ENCODE measurements at regions not wholly inside any gene's neighbourhood (a gene's known extent, or its start where the extent isn't known, plus 50 kb on each side); places are given as distances from the start of the nearest gene placed in this dataset.

GRCh38 chr15:95865330-95865739 lies 465.2 kb upstream of the NR2F2 start:
- DNase-seq (ENCODE audit: low spot score): no peak
- H3K4me3 ChIP-seq: no peak overlapping the region
- H3K36me3 ChIP-seq: no peaks in the 10 kb centered on the region
- WGBS: 80% methylated on average over 4 of the region's 4 CpGs
- intact Hi-C loops (cut with DNase I): no loop called here
- TF ChIP-seq CTCF (IDR thresholded peaks at IDR 0.05) (no peak), POLR2AphosphoS5 (IDR thresholded peaks at IDR 0.05) (no peak), POLR2A (IDR thresholded peaks at IDR 0.05) (no peak)
- no peaks in the 10 kb centered on the region for H3K9me3 ChIP-seq
- H3K27ac ChIP-seq: no peak overlapping the region
- no peaks in the 10 kb centered on the region for H3K27me3 ChIP-seq (replicated peaks; ENCODE audit: insufficient read depth)
- H3K4me1 ChIP-seq (replicated peaks): no peaks in the 10 kb centered on the region

GRCh38 chr15:95866711-95867440 lies 463.6 kb upstream of the NR2F2 start:
- intact Hi-C loops (cut with DNase I): no loop called here
- DNase-seq (ENCODE audit: low spot score): no peak

GRCh38 chr15:95868450-95868849 lies 462.1 kb upstream of the NR2F2 start:
- no peak for TF ChIP-seq POLR2AphosphoS5 (IDR thresholded peaks at IDR 0.05)
- no peak for TF ChIP-seq CTCF (IDR thresholded peaks at IDR 0.05)
- TF ChIP-seq POLR2A (IDR thresholded peaks at IDR 0.05): no peak
- DNase-seq (ENCODE audit: low spot score): no peak
- no peak overlapping the region for H3K27ac ChIP-seq
- WGBS: 75% methylated on average over 5 of the region's 5 CpGs
- H3K4me3 ChIP-seq: no peak overlapping the region
- H3K4me1 ChIP-seq (replicated peaks): no peaks in the 10 kb centered on the region
- no peaks in the 10 kb centered on the region for H3K27me3 ChIP-seq (replicated peaks; ENCODE audit: insufficient read depth)
- intact Hi-C loops (cut with DNase I): no loop called here
- H3K9me3 ChIP-seq: no peaks in the 10 kb centered on the region
- no peaks in the 10 kb centered on the region for H3K36me3 ChIP-seq

More at GRCh38 chr15:95866711-95867440, 463.6 kb upstream of the NR2F2 start:
- H3K36me3 ChIP-seq: no peaks in the 10 kb centered on the region
- no peaks in the 10 kb centered on the region for H3K27me3 ChIP-seq (replicated peaks; ENCODE audit: insufficient read depth)
- H3K4me3 ChIP-seq: no peak overlapping the region
- no peak overlapping the region for H3K27ac ChIP-seq
- WGBS: 81% methylated on average over 8 of the region's 8 CpGs
- H3K4me1 ChIP-seq (replicated peaks): no peaks in the 10 kb centered on the region
- TF ChIP-seq POLR2A (IDR thresholded peaks at IDR 0.05) (no peak), CTCF (IDR thresholded peaks at IDR 0.05) (no peak), POLR2AphosphoS5 (IDR thresholded peaks at IDR 0.05) (no peak)
- no peaks in the 10 kb centered on the region for H3K9me3 ChIP-seq

- H3K4me3 ChIP-seq: no peak overlapping the region
- TF ChIP-seq CTCF (IDR thresholded peaks at IDR 0.05) (no peak), POLR2AphosphoS5 (IDR thresholded peaks at IDR 0.05) (no peak), POLR2A (IDR thresholded peaks at IDR 0.05) (no peak)
- no peak overlapping the region for H3K27ac ChIP-seq
- 83% methylated on average over 13 of the region's 13 CpGs for WGBS
- H3K4me1 ChIP-seq (replicated peaks): no peaks in the 10 kb centered on the region
- no peak for DNase-seq (ENCODE audit: low spot score)
- no peaks in the 10 kb centered on the region for H3K36me3 ChIP-seq
- no peaks in the 10 kb centered on the region for H3K9me3 ChIP-seq
- no peaks in the 10 kb centered on the region for H3K27me3 ChIP-seq (replicated peaks; ENCODE audit: insufficient read depth)
- intact Hi-C loops (cut with DNase I): no loop called here
These were observed 461.5 kb upstream of the NR2F2 start for GRCh38 chr15:95868970-95869369.

DNA sequence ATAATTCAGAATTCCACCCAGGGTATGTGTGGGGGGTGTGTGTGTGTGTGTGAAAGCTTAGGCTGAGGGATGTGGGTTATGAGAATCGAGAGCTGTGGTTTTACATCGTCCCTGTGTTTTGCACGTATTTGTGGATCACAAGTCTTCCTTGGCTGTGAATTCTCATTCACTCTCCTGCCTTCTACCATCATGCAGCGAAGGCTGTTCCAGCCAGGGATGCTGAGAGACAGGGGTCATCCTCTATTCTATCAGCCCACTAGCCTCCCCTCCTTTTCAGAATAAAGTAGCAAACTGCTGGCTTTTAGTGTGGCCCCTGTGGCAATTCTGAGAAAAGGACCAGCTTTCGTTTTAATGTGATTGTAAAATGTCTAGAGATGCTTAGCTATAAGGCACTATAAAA lies 460.6 kb upstream of the NR2F2 start:
- H3K4me3 ChIP-seq: no peak overlapping the region
- TF ChIP-seq CTCF (IDR thresholded peaks at IDR 0.05): no peak
- no peak for TF ChIP-seq POLR2A (IDR thresholded peaks at IDR 0.05)
- TF ChIP-seq POLR2AphosphoS5 (IDR thresholded peaks at IDR 0.05): no peak
- no peak for DNase-seq (ENCODE audit: low spot score)
- intact Hi-C loops (cut with DNase I): no loop called here
- no peaks in the 10 kb centered on the region for H3K36me3 ChIP-seq
- no peaks in the 10 kb centered on the region for H3K9me3 ChIP-seq
- WGBS: 49% methylated on average over 5 of the region's 5 CpGs
- no peak overlapping the region for H3K27ac ChIP-seq
- no peaks in the 10 kb centered on the region for H3K27me3 ChIP-seq (replicated peaks; ENCODE audit: insufficient read depth)
- no peaks in the 10 kb centered on the region for H3K4me1 ChIP-seq (replicated peaks)
